SJSA1 (cell line): ENCODE measurements at regions not wholly inside any gene's neighbourhood (a gene's known extent, or its start where the extent isn't known, plus 50 kb on each side); places are given as distances from the start of the nearest gene placed in this dataset.
A peak's percentile ranks its signal among the peaks of the same experiment; 100 is the strongest.

Experiments used
- DNase-seq, 2 experiments: peaks; one replicate each; pipeline ENCODE4 v3.0.0-alpha.2; 2015 to 2020; ENCODE audit warnings: low spot score in 2 of 2, low read depth in 1 of 2
- H3K27ac ChIP-seq: fragments of 250-450 bp; sonication (Bioruptor Pico); 2 replicates; pipeline ENCODE4 v1.5.1; 2020; ENCODE audit warnings: mild to moderate bottlenecking, moderate library complexity
- H3K27me3 ChIP-seq: fragments of 250-450 bp; sonication (Bioruptor Pico); replicated peaks from 2 replicates; pipeline ENCODE4 v1.5.1; 2020; ENCODE audit warnings: mild to moderate bottlenecking, moderate library complexity
- H3K36me3 ChIP-seq: fragments of 250-450 bp; sonication (Bioruptor Pico); 2 replicates; pipeline ENCODE4 v1.5.1; 2020; ENCODE audit warnings: mild to moderate bottlenecking
- H3K4me1 ChIP-seq: fragments of 250-450 bp; sonication (Bioruptor Pico); replicated peaks from 2 replicates; pipeline ENCODE4 v1.6.1; 2021; ENCODE audit warnings: mild to moderate bottlenecking
- H3K4me3 ChIP-seq: fragments of 250-450 bp; sonication (Bioruptor Pico); 2 replicates; pipeline ENCODE4 v1.5.1; 2020; ENCODE audit warnings: mild to moderate bottlenecking
- H3K9me3 ChIP-seq: fragments of 250-450 bp; sonication (Bioruptor Pico); replicated peaks from 2 replicates; pipeline ENCODE4 v1.5.1; 2020; ENCODE audit warnings: mild to moderate bottlenecking

DNA sequence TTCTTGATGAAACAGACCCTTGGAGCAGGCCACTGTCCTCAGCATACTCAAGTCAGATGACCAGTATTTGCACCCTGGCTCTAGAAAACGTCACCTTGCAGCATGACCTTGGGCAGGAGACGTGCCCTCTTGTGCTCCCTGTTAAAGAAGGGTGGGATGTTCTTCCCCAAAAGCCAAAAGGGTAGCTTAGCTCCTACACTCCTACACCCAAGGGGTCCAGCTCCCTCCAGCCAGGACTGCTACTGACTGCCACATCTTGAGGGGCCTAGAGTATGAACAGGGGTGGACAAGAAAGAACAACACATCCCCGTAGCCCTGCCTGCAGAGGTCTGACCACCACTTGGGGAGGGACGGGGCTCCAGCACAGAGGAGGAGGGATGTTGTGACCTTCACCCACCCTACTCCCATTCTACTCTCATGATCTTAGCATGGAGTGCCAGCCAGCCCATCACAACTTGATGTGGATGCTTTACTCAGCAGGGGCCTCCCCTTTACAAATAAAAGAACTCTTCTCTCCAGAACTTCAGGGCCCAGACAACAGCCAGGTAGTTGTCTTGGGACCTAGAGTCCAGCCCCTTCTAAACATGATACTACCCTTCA is 165.3 kb upstream of the ZMIZ1 start:
- Histone ChIP-seq H3K27me3 (no peaks in the 10 kb centered on the region), H3K4me3 (no peak overlapping the region), H3K36me3 (no peaks in the 10 kb centered on the region), H3K9me3 (no peaks in the 10 kb centered on the region), H3K27ac (no peak overlapping the region), H3K4me1 (0 out of 2 replicates have a peak, but pooled peaks cover 3% of the 10 kb centered on the region)
- peak in 1 of 2 experiments; percentile 28 for DNase-seq

DNA sequence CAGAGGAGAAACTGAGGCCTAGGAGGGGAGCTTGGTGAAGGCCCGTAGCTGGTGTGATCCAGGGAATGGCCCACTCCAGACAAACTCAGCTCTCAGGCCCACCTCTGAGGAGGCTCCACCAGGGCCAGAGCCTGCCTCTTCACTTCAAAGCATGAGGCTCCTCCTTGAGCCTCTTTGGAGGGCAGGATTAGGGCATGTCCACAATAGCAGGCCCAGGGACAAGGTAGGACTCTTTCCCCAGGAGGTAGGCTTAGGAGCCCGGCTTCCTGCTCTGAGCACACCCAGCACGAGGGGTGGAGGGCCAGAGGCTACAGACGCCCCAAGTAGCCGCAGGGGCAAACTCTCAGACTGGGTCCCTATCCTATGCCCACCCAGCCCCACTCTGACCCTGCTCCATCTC is 164.6 kb upstream of the ZMIZ1 start:
- H3K4me3 ChIP-seq: no peak overlapping the region
- H3K9me3 ChIP-seq: no peaks in the 10 kb centered on the region
- no peak for DNase-seq
- H3K4me1 ChIP-seq: 0 out of 2 replicates have a peak, but pooled peaks cover 3% of the 10 kb centered on the region
- H3K27ac ChIP-seq: no peak overlapping the region
- H3K27me3 ChIP-seq: no peaks in the 10 kb centered on the region
- no peaks in the 10 kb centered on the region for H3K36me3 ChIP-seq

DNA sequence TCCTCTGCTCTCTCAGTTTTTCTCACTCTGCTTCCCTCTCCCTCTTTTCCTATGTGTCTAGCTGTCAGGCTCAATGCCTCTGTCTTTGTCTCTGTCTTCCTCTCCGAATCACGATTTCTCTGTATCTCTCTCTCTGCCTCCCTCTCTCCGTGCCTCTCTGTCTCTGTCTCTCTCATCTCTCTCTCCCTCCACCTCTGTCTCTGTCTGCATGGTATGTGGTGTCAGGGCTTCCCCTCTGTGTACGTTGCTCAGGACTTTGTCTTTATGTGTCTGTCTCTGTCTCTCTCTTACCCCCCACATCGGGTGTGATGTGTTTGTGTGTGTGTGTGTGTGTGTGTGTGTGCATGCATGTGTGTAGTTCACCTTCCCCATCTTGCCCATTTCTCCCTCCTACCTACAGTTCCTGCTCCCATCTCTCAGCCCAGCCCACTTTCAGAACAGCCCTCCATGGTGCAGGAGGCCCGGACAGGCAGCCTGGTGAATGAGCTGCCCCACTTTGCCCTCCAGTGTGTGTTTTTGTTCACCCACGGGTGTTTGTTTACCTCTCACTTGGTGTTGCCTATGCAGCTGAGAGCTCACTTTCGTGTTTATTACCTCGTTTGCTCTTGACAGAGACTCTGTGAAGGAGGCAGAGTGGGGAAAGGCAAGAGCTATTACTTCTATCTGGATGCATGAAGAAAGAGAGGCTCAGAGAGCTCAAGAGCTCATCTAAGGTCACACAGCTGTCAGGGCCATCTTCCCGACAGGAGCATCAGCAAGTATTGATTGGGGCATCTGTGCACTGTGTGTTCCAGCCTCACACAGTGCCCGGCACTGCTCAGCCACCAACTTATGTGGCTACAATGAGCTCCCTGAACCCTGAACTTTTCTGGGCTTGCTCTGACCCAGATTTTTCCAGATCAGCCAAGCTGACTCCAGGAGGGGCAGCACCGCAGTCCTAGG is 163.5 kb upstream of the ZMIZ1 start:
- Histone ChIP-seq H3K36me3 (no peaks in the 10 kb centered on the region), H3K4me1 (0 out of 2 replicates have a peak, but pooled peaks cover 3% of the 10 kb centered on the region), H3K27ac (no peak overlapping the region), H3K27me3 (no peaks in the 10 kb centered on the region), H3K4me3 (no peak overlapping the region), H3K9me3 (no peaks in the 10 kb centered on the region)
- no peak for DNase-seq

DNA sequence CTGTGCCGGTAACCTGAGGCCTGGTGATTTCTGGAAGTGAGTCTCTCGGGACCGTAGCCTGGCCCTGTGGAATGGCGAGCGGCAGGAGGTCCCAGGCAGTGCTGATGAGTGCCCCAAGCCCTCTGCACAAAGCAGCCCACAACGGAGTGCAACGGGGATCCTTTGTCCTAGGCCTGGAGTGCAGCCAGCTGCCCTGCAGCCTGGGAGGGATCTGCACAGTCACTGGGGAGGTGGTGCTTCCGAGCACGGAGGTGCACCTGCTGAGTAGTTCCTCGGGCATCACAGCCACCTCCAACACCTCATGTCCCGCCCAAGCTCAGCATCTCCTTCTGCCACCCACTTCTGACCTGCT is 162.8 kb upstream of the ZMIZ1 start:
- Histone ChIP-seq H3K9me3 (no peaks in the 10 kb centered on the region), H3K27me3 (no peaks in the 10 kb centered on the region), H3K4me3 (no peak overlapping the region), H3K4me1 (0 out of 2 replicates have a peak, but pooled peaks cover 3% of the 10 kb centered on the region), H3K27ac (no peak overlapping the region), H3K36me3 (no peaks in the 10 kb centered on the region)
- DNase-seq: peak in 1 of 2 experiments; percentile 28

DNA sequence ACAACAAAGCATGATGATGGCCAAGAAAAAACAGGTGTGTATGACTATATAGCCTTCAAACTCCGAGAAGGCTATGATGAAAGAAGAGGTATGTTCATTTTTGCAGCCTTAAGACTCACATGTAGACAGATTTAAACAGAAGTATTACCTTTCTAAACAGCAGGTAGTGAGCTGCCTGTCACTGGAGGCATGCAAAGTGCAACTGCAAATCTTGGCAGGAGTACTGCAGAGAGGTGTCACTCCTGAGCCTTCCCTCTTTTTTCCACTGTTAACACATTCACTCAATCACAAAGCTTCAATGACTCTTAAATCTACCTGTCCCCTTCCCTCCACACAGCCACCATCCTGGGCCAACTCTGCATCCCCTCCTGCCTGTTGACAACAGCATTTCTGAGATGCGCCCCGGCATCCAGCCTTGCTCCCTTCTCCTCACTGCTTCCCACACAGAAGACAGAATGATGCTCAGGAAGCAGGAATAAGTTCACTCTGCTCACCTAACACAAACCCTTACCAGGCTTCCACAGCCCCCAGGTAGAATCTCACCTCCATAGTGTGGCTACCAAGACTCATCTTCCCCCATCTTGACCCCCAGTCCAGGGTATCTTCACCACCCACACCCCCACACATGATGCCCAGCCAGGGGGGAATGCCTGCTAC is 161.9 kb upstream of the ZMIZ1 start:
- Histone ChIP-seq H3K36me3 (no peaks in the 10 kb centered on the region), H3K9me3 (no peaks in the 10 kb centered on the region), H3K27me3 (no peaks in the 10 kb centered on the region), H3K4me3 (no peak overlapping the region), H3K27ac (no peak overlapping the region), H3K4me1 (0 out of 2 replicates have a peak, but pooled peaks cover under 1% of the 10 kb centered on the region)
- DNase-seq: no peak

DNA sequence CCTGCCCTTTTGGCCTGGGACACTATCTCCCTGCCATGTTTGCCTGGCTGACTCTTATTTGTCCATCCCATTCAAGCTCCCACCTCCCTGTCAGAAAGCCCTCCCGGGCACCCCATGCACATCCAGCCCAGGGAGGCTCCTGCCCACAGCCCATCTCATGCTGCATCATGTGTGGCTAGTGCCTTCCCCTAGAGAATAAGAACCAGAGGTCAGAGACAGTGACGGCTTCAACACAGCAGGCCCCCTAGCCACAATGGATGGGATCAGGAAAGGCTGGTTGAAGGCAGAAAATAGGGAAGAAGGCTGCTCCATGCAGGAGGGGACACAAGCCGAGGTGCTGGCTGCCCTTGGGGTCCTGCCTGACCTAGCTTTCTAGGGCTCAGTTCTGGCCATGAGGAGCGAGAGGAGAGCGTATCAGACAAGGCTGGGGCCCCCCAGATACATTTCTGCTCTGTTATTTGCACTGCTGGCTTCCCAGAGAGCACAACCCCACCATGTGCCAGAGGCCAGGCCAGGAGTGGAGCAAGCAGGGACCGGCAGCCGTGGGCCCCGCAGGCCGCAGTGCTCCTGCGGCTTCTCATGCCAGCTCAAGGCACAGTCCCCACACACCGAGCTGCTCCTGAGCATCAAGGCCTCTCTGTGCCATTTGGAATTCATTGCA is 161.1 kb upstream of the ZMIZ1 start:
- no peaks in the 10 kb centered on the region for H3K36me3 ChIP-seq
- H3K4me3 ChIP-seq: no peak overlapping the region
- no peak for DNase-seq
- no peaks in the 10 kb centered on the region for H3K27me3 ChIP-seq
- no peaks in the 10 kb centered on the region for H3K4me1 ChIP-seq
- H3K27ac ChIP-seq: no peak overlapping the region
- H3K9me3 ChIP-seq: no peaks in the 10 kb centered on the region

DNA sequence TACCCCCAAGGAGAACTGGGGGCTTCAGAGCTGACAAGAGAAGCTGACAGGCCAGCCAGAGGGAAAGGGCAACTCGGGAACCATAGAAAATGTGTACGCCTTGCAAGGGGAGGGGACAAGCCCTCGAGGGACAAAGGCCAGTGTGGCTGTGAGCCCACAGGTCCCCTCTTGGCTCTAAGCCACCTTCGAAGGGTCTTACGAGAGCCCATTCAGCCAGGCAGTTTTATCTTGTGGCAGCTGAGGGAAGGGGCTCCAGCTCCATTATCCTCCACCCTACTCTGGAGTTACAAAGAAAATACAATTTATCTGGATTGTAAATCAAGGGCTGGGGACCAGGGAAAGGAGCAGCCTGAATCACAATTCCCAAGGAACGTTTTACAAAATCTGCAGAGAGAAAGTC is 159.5 kb upstream of the ZMIZ1 start:
- Histone ChIP-seq H3K4me1 (no peaks in the 10 kb centered on the region), H3K9me3 (no peaks in the 10 kb centered on the region), H3K36me3 (no peaks in the 10 kb centered on the region), H3K27me3 (no peaks in the 10 kb centered on the region), H3K27ac (no peak overlapping the region), H3K4me3 (no peak overlapping the region)
- no peak for DNase-seq

DNA sequence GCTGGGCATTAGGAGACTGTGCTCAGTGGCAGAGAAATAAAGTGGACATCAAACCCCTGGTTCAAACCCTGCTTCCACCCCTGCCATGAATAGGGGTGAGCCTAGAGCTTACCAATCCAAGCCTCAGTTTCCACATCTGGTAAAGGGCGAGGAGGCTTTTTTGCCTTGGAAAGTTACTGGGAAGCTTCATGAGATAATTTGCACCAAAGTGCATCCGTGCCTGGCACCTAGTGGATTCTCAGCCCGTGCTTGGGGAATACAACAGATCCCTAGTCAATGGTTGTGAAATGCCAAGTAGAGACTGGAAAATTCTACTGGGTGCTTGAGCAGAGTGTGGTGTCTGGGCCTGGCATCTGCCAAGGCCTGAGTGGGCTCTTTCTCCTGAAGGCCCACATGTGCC is 158.7 kb upstream of the ZMIZ1 start:
- no peaks in the 10 kb centered on the region for H3K36me3 ChIP-seq
- DNase-seq: no peak
- no peak overlapping the region for H3K27ac ChIP-seq
- no peak overlapping the region for H3K4me3 ChIP-seq
- no peaks in the 10 kb centered on the region for H3K4me1 ChIP-seq
- no peaks in the 10 kb centered on the region for H3K9me3 ChIP-seq
- H3K27me3 ChIP-seq: no peaks in the 10 kb centered on the region

DNA sequence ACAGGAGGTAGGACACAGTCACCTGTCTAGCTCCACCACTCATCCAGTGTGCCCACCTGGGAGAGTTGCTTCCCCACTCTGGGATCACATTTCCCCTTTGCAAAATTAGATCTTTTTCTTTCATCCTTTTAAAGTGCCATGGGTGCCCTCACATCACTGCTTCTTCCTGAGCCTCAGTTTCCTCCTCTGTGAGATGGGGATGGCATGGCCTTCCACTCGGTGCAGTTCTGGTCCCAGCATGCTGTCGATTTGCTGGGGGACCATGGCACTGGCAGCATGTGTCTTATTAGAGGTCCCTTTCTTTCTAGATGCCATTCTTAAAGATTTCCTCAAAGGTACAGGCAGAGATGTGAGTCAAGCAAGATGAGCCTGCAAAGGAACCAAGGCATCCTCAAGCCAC is 158.3 kb upstream of the ZMIZ1 start:
- DNase-seq: no peak
- Histone ChIP-seq H3K4me1 (no peaks in the 10 kb centered on the region), H3K36me3 (no peaks in the 10 kb centered on the region), H3K9me3 (no peaks in the 10 kb centered on the region), H3K27me3 (no peaks in the 10 kb centered on the region), H3K27ac (no peak overlapping the region), H3K4me3 (no peak overlapping the region)

DNA sequence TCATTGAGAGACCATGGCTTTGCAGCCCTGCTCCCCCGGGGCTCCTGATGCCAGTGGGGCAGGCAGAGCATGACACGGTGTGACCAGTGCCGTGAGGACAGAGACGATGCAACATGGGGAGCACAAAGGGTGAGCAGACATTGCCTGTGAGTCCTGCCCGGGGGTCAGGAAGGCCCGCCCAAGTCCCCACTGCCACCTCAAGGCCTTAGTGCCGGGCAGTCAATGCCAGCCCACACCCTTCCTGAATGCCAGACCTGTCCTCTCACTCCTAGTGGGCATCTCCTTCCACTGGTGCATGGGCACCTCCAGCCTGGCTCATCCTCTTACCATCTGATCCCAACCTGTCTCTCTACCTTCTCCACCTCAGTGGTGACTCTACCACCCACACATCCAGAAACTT is 157.9 kb upstream of the ZMIZ1 start:
- Histone ChIP-seq H3K4me1 (no peaks in the 10 kb centered on the region), H3K4me3 (no peak overlapping the region), H3K27me3 (no peaks in the 10 kb centered on the region), H3K27ac (no peak overlapping the region), H3K9me3 (no peaks in the 10 kb centered on the region), H3K36me3 (no peaks in the 10 kb centered on the region)
- DNase-seq: no peak

DNA sequence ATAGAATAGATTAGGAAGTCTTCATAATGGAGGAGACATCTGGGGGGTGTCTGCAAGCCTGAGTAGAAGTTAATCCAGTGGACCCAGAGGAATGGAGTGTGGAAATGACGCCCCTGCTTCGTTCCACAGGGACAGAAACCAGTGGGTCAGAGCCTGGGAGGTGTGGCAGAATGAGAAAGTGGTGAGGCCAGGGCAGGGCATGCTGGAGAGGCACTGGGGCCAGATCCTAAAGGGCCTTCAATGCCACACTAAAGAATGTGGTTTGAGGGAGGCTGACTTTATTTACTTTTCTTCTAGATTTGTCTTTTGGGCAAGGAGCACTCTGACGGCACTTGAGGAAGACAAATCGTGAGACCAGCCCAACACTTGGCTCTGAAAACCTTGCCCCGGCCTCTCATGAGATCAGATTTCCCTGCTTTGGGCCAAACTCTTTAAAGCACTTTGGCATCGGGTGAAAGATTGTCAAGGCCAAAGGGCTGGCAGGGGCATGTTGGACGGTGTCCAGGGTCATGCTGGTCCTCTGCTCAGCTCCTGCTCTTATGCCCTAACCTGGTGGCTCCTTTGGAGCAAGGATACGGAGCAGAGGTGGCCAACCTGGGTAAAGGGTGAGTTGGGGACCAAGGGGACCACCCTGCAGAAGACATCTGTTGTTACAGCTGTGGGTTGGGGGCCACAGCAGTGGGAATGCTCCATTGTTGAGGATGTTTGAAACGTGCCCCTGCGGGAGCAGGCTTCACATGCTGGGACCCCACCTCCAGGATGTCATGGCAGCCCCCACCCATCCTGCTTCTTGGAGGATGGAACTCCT is 157.0 kb upstream of the ZMIZ1 start:
- Histone ChIP-seq H3K4me1 (no peaks in the 10 kb centered on the region), H3K27ac (no peak overlapping the region), H3K36me3 (no peaks in the 10 kb centered on the region), H3K27me3 (no peaks in the 10 kb centered on the region), H3K9me3 (no peaks in the 10 kb centered on the region), H3K4me3 (no peak overlapping the region)
- no peak for DNase-seq

DNA sequence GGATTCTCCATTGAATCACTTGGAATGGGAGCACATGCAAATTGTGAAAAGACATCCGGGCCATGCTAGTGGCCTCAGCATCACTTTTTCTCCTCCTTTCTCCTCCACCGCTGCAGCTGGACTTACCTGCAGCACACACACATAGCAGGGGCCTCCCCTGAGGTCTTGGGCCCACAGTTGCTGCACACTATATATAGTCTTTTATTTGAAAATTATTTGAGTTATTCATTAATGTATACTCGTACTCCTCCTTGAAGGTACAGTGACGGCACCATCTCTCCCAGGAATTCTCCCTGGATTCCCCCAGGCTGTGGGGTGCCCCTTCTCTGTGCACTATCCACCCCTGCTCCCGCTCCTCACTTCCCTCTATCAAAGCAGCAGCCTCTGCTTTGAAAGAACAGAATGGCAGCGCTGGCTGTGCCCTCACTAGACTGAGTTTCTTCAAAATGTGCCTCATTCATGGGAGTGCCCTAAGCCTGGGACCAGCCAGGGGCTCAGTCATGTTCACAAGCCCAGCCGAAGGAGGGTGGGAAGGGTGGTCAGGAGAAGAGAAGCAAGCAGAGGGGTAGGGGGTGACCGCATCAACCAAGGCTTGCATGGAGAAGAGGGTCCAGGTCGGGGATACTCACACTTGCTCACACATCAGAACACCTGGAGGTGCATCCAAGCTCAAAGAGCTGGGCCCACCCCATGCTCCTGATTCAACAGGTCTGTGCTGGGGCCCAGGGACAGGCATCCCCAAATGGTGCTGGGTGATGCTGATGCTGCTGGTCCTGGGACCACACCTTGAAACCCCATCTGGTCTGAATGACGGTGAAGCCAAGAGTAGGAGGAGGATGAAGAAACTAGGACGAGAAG is 156.2 kb upstream of the ZMIZ1 start:
- Histone ChIP-seq H3K9me3 (no peaks in the 10 kb centered on the region), H3K27me3 (no peaks in the 10 kb centered on the region), H3K4me1 (no peaks in the 10 kb centered on the region), H3K4me3 (no peak overlapping the region), H3K27ac (no peak overlapping the region), H3K36me3 (no peaks in the 10 kb centered on the region)
- DNase-seq: no peak
